Hematopoietic multipotent progenitor cell treated with erythropoietin and hydrocortisone succinate and interleukin-3 and kit ligand, for 15 days (in vitro differentiated cells): ENCODE measurements at regions not wholly inside any gene's neighbourhood (a gene's known extent, or its start where the extent isn't known, plus 50 kb on each side); places are given as distances from the start of the nearest gene placed in this dataset.

ENCODE experiments used
- DNase-seq: peaks from one replicate; pipeline ENCODE4 v3.0.0-alpha.2; 2015; ENCODE audit warnings: low spot score

DNA sequence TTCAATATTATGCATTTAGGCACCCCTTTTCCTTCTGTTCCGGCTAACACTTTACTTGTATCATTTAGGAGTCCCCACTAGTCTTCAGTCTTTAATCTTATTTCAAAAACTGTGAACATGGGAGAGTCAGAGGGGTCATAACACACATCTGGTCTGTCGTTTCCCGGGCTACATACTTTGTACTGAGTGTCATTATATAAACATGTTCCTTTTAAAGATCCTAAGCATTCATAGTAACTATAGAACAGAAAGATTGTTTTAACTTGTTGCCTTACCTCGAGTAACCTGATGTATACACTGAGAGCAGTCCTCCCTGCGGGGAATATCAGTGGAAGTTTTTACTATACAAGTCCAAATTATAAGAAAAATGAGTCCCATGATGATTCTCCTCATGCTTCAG is 78.2 kb upstream of the VEPH1 start:
- no peak for DNase-seq

GRCh38 chr3:157578181-157578580 is 75.0 kb upstream of the VEPH1 start:
- DNase-seq: no peak

GRCh38 chr3:157574531-157574930 is 71.3 kb upstream of the VEPH1 start:
- no peak for DNase-seq

DNA sequence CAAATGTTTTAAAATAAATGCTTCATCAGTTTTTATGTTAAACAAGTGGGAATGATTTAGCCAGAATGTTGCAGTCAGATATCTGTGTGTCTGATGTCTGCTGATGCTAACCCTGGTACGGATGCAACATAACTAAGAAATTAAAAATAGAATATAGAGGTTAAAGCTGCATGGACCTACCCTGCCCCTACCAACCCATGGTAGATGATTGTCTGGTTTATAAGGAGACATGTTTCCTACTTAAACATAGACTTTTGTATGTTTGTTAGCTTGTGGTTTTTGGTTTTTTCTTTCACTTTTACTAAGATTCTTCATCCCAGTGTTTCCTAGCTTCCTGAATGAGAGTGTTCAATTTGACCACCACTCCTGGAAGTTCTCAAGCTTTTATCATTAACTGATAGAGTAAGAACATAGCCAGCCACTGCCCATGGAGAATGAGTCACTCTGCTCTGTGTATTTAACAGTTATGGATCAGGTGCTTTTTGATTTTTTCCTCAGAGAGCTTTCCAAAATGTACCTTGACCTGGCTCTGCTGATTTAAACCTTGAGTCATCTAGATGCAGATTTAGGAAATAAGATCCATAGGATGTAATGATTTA is 70.7 kb upstream of the VEPH1 start:
- DNase-seq: no peak

GRCh38 chr3:157573281-157573680 is 70.1 kb upstream of the VEPH1 start:
- DNase-seq: no peak

DNA sequence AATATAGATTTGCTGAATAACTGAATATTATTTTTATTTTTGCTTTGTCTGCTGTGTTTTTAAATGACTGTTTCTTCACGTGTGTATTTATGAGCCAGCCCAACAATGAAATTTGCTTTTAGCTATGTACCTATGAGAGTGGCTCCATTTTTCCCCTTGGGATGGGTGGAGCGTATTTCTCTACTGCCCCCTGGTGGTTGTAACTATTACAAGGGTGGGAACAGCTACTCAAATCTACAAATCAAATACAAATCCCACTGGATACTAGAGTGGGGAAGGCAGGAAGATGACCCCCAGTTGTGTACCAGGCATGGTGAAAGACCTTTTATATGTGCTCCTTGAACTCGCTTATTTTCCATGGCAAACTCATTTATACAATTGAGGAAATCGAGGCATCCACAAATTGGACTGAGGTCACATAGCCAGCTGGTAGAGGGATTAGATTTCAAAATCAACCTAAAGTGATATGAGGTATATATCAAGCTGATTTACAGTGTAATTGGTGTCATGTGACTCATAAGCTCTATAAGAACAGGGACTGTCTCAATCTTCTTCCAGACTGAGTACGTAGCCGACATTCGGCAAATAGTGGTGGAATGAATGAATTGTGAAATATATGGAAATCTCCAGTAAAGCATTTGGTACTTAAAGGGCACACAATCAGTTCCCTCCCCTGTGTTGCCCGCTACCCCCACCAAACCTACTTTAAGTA is 69.5 kb upstream of the VEPH1 start:
- peak; percentile 63 for DNase-seq

DNA sequence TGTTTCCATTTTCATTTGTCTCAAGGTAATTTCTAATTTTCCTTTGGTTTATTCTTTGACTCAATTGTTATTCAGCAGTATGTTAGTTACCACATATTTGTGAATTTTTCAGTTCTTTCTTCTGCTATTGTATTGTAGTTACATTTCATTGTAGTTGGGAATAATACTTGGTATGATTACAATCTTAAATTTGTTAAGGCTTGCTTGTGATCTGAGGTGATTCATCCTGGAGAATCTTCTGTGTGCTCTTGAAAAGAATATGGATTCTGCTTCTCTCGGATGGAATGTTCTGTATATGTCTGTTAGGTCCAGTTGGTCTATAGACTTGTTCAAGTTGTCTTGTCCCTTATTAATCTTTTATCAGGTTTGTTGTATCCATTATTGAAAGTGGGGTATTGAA is 63.4 kb upstream of the VEPH1 start:
- DNase-seq: no peak

DNA sequence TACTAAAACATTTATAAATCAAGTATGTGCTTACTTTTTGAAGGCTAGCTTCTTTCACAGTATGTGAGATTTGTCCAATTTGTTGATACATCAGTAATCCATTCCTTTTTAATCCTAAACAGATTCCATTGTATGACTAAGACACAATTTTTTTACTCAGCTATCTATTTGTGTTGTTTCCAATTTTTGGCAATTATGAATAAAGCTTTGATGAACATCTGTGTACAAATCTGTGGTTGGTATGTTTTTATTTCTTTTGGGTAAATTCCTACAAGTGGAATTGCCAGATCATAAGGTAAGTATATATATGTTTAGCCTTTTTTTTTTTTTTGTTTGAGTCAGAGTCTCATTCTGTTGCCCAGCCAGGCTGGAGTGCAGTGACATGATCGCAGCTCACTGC is 56.2 kb upstream of the VEPH1 start:
- no peak for DNase-seq
